GM12878 (cell line): ENCODE measurements at regions not wholly inside any gene's neighbourhood (a gene's known extent, or its start where the extent isn't known, plus 50 kb on each side); places are given as distances from the start of the nearest gene placed in this dataset.

Experiments
- ATAC-seq: fragments of 200-7000 bp; cut with Tn5 transposase; 3 replicates; pipeline ENCODE4 v1.9.1; 2020; ENCODE audit warnings: mild to moderate bottlenecking, moderate library complexity
- BruUV-seq: library from RNA; stranded (reverse); fragments of 400-500 nt; replicated peaks from 2 replicates; lab custom pipeline; 2021; lab: Mats Ljungman, UMichigan
- CTCF ChIA-PET: fragments of 300-600 bp; sonication (Branson Sonifier 250); formaldehyde crosslinking; extraction: SDS; loops from one replicate; lab custom pipeline; 2021; ENCODE audit warnings: inconsistent platforms; lab: Yijun Ruan, JAX
- POLR2A ChIA-PET: fragments of 350-600 bp; formaldehyde crosslinking; extraction: SDS; loops from one replicate; lab custom pipeline; 2021; ENCODE audit warnings: inconsistent platforms; lab: Charles Lee
- RAD21 ChIA-PET: fragments of 300-600 bp; sonication (Branson Sonifier 250); formaldehyde crosslinking; loops from one replicate; lab custom pipeline; 2023; ENCODE audit warnings: antibody characterized with exemption; ENCODE audit not compliant: unreplicated experiment; lab: Charles Lee
- SMC1A ChIA-PET: fragments of 300-600 bp; sonication (Branson Sonifier 250); formaldehyde crosslinking; loops from one replicate; lab custom pipeline; 2023; ENCODE audit not compliant: unreplicated experiment, uncharacterized antibody; lab: Charles Lee
- DNase-seq: peaks from one replicate; pipeline ENCODE4 v3.0.0-alpha.2; 2011; ENCODE audit warnings: low read depth, low spot score
- FAIRE-seq: peaks from 3 replicates; lab custom pipeline; 2011; peaks lifted over from hg19 to GRCh38; lab: Jason Lieb, UNC
- H2AFZ ChIP-seq: 2 replicates; pipeline ENCODE4 v1.6.0; 2011; ENCODE audit warnings: low read depth, low read length, control low read depth; ENCODE audit not compliant: control insufficient read depth
- H3K27ac ChIP-seq: 2 replicates; pipeline ENCODE4 v1.5.1; 2011; ENCODE audit warnings: control low read depth; ENCODE audit not compliant: control insufficient read depth, insufficient read depth
- H3K27me3 ChIP-seq, 2 experiments: replicated peaks in 1 of 2; 2 replicates each; pipeline versions ENCODE4 v1.6.0 to v1.6.1; 2011; ENCODE audit warnings: low read length in 1 of 2; ENCODE audit not compliant: control insufficient read depth in 2 of 2, insufficient read depth in 2 of 2
- H3K36me3 ChIP-seq, 2 experiments: 2 replicates each; pipeline ENCODE4 v1.5.1; 2011; ENCODE audit warnings: low read length in 1 of 2; ENCODE audit not compliant: control insufficient read depth in 2 of 2, insufficient read depth in 2 of 2
- H3K4me1 ChIP-seq: 2 replicates; pipeline ENCODE4 v1.6.1; 2011; ENCODE audit warnings: mild to moderate bottlenecking, low read length, moderate library complexity, mixed read lengths; ENCODE audit not compliant: control insufficient read depth, insufficient read depth
- H3K4me2 ChIP-seq: 2 replicates; pipeline ENCODE4 v1.6.0; 2011; ENCODE audit warnings: control low read depth; ENCODE audit not compliant: control insufficient read depth, insufficient read depth
- H3K4me3 ChIP-seq: fragments of 200-600 bp; sonication (generic); 2 replicates; pipeline ENCODE4 v1.5.1; 2016
- H3K79me2 ChIP-seq: 2 replicates; pipeline ENCODE4 v1.6.0; 2011; ENCODE audit warnings: low read length; ENCODE audit not compliant: control insufficient read depth, insufficient read depth
- H3K9ac ChIP-seq: 2 replicates; pipeline ENCODE4 v1.8.0; 2011; ENCODE audit warnings: low read length, control low read depth, mixed read lengths; ENCODE audit not compliant: control insufficient read depth, insufficient read depth
- H3K9me3 ChIP-seq: replicated peaks from 3 replicates; pipeline ENCODE4 v1.5.1; 2011; ENCODE audit warnings: mild to moderate bottlenecking, low read length; ENCODE audit not compliant: control insufficient read depth, insufficient read depth
- H4K20me1 ChIP-seq: 2 replicates; pipeline ENCODE4 v1.6.0; 2011; ENCODE audit not compliant: control insufficient read depth, insufficient read depth
- BHLHE40 ChIP-seq, 2 experiments: fragments of 450-650 bp in 1 of 2; IDR thresholded peaks; 2 replicates each; pipeline ENCODE4 v1.6.1; 2011 to 2017; ENCODE audit warnings: low read depth in 2 of 2, borderline replicate concordance in 1 of 2, improper control_type of control experiment in 1 of 2, low read length in 1 of 2, mild to moderate bottlenecking in 1 of 2
- CBFB ChIP-seq: IDR thresholded peaks from 2 replicates; pipeline ENCODE4 v1.6.1; 2016; ENCODE audit warnings: antibody characterized with exemption, low read depth
- CREM ChIP-seq: IDR thresholded peaks from 2 replicates; pipeline ENCODE4 v1.6.1; 2014; ENCODE audit warnings: antibody characterized with exemption, low read depth
- EP300 ChIP-seq, 2 experiments: fragments of 150-350 bp in 1 of 2; IDR thresholded peaks; 2 replicates each; pipeline ENCODE4 v1.6.1; 2011 to 2012; ENCODE audit warnings: low read depth in 2 of 2, low read length in 2 of 2, borderline replicate concordance in 1 of 2, improper control_type of control experiment in 1 of 2, inconsistent platforms in 1 of 2; ENCODE audit not compliant: control insufficient read depth in 1 of 2
- GATAD2B ChIP-seq: fragments of 450-650 bp; conservative IDR thresholded peaks from 2 replicates; pipeline ENCODE4 v1.6.1; 2017; ENCODE audit warnings: low read depth, mild to moderate bottlenecking, moderate library complexity
- NFXL1 ChIP-seq: fragments of 450-650 bp; IDR thresholded peaks from 2 replicates; pipeline ENCODE4 v1.6.1; 2017; ENCODE audit warnings: antibody characterized with exemption, mild to moderate bottlenecking, borderline replicate concordance
- NR2C1 ChIP-seq: fragments of 450-650 bp; IDR thresholded peaks from 2 replicates; pipeline ENCODE4 v1.6.1; 2017; ENCODE audit warnings: antibody characterized with exemption, mild to moderate bottlenecking, moderate library complexity
- SP1 ChIP-seq: IDR thresholded peaks from one replicate; pipeline ENCODE4 v1.6.1; 2011; ENCODE audit warnings: low read depth, low read length
- STAT1 ChIP-seq: fragments of 450-650 bp; conservative IDR thresholded peaks from 2 replicates; pipeline ENCODE4 v1.6.1; 2014; ENCODE audit warnings: antibody characterized with exemption, mild to moderate bottlenecking
- SUZ12 ChIP-seq: fragments of 200-600 bp; sonication (generic); IDR thresholded peaks from one replicate; pipeline ENCODE4 v1.6.1; 2018; ENCODE audit warnings: antibody characterized with exemption, mild to moderate bottlenecking; ENCODE audit not compliant: unreplicated experiment
- TCF7 ChIP-seq: IDR thresholded peaks from 2 replicates; pipeline ENCODE4 v1.6.1; 2014; ENCODE audit warnings: antibody characterized with exemption, borderline replicate concordance
- YY1 ChIP-seq: IDR thresholded peaks from 2 replicates; pipeline ENCODE4 v1.6.1; 2011; ENCODE audit warnings: low read depth, mild to moderate bottlenecking, low read length
- WGBS: methylation state at CpG from one replicate; pipeline ENCODE4 v1.1.6; 2016; ENCODE audit warnings: low lambda C conversion rate; ENCODE audit not compliant: insufficient replicate concordance, insufficient coverage; ENCODE audit errors: missing lambda C conversion rate; 5-methylcytosine and 5-hydroxymethylcytosine counted together
- in situ Hi-C: fragments of 300-500 bp; cut with MboI; formaldehyde crosslinking; loops from 9 replicates; pipeline ENCODE4 v1.14.3; 2018; ENCODE audit warnings: mixed read lengths
- intact Hi-C: fragments of 100-400 bp; cut with micrococcal nuclease; formaldehyde crosslinking; loops from one replicate; pipeline ENCODE4 v1.14.2; 2022; ENCODE audit not compliant: unreplicated experiment
- TF ChIP-seq, protein P1 (sequence below): fragments of 450-650 bp; IDR thresholded peaks from 2 replicates; pipeline ENCODE4 v1.6.1; 2017; ENCODE audit warnings: mild to moderate bottlenecking, moderate library complexity
- TF ChIP-seq, protein P2 (sequence below): fragments of 150-350 bp; IDR thresholded peaks from 2 replicates; pipeline ENCODE4 v1.6.1; 2016; ENCODE audit warnings: low read depth, low read length

DNA sequence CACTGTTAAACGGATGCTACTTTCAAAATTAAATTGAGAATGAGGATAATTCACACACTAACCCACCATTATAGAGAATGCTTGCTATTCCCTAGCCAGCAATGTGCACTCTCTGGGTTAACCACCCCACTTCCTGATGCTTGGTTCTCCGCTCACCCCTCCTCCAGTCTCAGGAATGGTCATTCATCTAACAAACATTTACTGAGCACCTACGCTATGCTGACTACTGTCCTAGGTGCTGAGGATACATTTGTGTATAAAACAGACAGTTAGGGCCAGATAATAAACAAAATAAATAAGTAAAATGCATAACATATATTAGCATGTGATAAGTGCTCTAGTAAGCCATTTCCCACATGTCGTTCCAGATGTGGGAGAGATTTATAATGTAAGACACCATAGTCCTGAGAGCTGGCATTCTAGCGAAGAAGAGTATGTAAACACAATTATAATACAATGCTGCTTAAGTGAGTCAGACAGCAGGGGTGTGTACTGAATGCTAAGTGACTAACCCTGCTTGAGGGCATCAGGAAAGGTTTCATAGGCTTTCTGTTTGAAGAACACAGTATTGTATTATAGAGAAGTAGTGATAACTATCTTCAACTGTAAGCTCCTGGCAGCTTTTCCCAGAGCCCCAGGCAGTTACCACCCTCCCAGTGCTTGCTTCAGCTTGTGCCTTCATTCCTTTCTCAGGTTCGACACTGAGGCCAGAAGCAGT, 126.7 kb upstream of the CACHD1 start (continued):
- TF ChIP-seq YY1 (no peak), NR2C1 (no peak), BHLHE40 (IDR thresholded peaks at IDR 0.05; ENCODE audit: borderline replicate concordance in 1 of 2, low read depth in 2 of 2, low read length in 1 of 2) (no peak), EP300 (IDR thresholded peaks at IDR 0.05; ENCODE audit: borderline replicate concordance in 1 of 2, control insufficient read depth in 1 of 2, low read depth in 2 of 2, low read length in 2 of 2) (no peak), TCF7 (no peak), STAT1 (no peak), SUZ12 (no peak)
- TF ChIP-seq, protein P1, sequence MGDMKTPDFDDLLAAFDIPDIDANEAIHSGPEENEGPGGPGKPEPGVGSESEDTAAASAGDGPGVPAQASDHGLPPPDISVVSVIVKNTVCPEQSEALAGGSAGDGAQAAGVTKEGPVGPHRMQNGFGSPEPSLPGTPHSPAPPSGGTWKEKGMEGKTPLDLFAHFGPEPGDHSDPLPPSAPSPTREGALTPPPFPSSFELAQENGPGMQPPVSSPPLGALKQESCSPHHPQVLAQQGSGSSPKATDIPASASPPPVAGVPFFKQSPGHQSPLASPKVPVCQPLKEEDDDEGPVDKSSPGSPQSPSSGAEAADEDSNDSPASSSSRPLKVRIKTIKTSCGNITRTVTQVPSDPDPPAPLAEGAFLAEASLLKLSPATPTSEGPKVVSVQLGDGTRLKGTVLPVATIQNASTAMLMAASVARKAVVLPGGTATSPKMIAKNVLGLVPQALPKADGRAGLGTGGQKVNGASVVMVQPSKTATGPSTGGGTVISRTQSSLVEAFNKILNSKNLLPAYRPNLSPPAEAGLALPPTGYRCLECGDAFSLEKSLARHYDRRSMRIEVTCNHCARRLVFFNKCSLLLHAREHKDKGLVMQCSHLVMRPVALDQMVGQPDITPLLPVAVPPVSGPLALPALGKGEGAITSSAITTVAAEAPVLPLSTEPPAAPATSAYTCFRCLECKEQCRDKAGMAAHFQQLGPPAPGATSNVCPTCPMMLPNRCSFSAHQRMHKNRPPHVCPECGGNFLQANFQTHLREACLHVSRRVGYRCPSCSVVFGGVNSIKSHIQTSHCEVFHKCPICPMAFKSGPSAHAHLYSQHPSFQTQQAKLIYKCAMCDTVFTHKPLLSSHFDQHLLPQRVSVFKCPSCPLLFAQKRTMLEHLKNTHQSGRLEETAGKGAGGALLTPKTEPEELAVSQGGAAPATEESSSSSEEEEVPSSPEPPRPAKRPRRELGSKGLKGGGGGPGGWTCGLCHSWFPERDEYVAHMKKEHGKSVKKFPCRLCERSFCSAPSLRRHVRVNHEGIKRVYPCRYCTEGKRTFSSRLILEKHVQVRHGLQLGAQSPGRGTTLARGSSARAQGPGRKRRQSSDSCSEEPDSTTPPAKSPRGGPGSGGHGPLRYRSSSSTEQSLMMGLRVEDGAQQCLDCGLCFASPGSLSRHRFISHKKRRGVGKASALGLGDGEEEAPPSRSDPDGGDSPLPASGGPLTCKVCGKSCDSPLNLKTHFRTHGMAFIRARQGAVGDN = no peak

DNA sequence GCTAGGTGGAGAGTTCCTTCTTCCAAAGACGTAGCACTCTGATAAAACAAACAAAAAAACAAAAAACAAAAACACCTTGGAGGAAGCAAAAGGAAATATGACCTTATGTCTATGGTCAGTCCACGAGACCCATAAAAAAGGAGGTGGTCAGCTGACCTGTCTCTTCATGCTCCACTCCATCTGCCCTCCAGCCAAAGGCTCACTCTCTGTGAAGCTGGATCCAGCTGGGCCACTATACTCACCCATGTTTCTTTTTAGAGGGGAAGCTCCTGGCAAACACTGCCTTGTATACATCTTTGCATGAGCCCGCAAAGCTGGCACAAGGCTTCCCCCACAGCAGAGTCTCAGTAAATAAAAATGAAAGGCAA, 126.1 kb upstream of the CACHD1 start:
- H3K9ac ChIP-seq = no peak overlapping the region
- ATAC-seq (no peak), DNase-seq (no peak), FAIRE-seq (no peak)
- H3K9me3 ChIP-seq = no peaks in the 10 kb centered on the region
- in situ Hi-C loops (no loop called here), intact Hi-C loops (no loop called here)
- no peak overlapping the region for H2AFZ ChIP-seq
- POLR2A ChIA-PET = no interaction called here
- CTCF ChIA-PET = interaction anchor here (0.6 kb wide), 1 partner anchor 554 kb away, joined by 3 read pairs; no protein-coding TSS in a partner anchor
- WGBS = 12% methylated on average over 3 of the region's 3 CpGs
- SMC1A ChIA-PET = no interaction called here
- no TSS peak for BruUV-seq
- H4K20me1 ChIP-seq = no peaks in the 10 kb centered on the region
- H3K27ac ChIP-seq = no peak overlapping the region
- no peak overlapping the region for H3K4me2 ChIP-seq
- H3K4me1 ChIP-seq = no peaks in the 10 kb centered on the region
- no peaks in the 10 kb centered on the region for H3K36me3 ChIP-seq
- H3K79me2 ChIP-seq = no peaks in the 10 kb centered on the region
- RAD21 ChIA-PET = no interaction called here
- H3K27me3 ChIP-seq = peaks cover 0 to 3% of the 10 kb centered on the region in 2 experiments; a peak in 1 of 4 replicates
- no peak overlapping the region for H3K4me3 ChIP-seq
- TF ChIP-seq GATAD2B = no peak
- TF ChIP-seq NFXL1 = no peak
- no peak for TF ChIP-seq CREM
- no peak for TF ChIP-seq SP1
- no peak for TF ChIP-seq NR2C1
- TF ChIP-seq, protein P2, sequence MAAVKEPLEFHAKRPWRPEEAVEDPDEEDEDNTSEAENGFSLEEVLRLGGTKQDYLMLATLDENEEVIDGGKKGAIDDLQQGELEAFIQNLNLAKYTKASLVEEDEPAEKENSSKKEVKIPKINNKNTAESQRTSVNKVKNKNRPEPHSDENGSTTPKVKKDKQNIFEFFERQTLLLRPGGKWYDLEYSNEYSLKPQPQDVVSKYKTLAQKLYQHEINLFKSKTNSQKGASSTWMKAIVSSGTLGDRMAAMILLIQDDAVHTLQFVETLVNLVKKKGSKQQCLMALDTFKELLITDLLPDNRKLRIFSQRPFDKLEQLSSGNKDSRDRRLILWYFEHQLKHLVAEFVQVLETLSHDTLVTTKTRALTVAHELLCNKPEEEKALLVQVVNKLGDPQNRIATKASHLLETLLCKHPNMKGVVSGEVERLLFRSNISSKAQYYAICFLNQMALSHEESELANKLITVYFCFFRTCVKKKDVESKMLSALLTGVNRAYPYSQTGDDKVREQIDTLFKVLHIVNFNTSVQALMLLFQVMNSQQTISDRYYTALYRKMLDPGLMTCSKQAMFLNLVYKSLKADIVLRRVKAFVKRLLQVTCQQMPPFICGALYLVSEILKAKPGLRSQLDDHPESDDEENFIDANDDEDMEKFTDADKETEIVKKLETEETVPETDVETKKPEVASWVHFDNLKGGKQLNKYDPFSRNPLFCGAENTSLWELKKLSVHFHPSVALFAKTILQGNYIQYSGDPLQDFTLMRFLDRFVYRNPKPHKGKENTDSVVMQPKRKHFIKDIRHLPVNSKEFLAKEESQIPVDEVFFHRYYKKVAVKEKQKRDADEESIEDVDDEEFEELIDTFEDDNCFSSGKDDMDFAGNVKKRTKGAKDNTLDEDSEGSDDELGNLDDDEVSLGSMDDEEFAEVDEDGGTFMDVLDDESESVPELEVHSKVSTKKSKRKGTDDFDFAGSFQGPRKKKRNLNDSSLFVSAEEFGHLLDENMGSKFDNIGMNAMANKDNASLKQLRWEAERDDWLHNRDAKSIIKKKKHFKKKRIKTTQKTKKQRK = no peak
- TF ChIP-seq CBFB = no peak
